ENCODE measurements at regions not wholly inside any gene's neighbourhood (a gene's known extent, or its start where the extent isn't known, plus 50 kb on each side); places are given as distances from the start of the nearest gene placed in this dataset.

- no peak for DNase-seq (ENCODE audit: low read depth)
These were observed 671.3 kb upstream of the TBX3 start for GRCh38 chr12:115355301-115355700.

GRCh38 chr12:115354007-115354890 lies 670.3 kb upstream of the TBX3 start:
- DNase-seq (ENCODE audit: low read depth): no peak

- DNase-seq (ENCODE audit: low read depth): no peak
These were observed 669.5 kb upstream of the TBX3 start for GRCh38 chr12:115353467-115353866.

GRCh38 chr12:115351514-115352077 lies 667.6 kb upstream of the TBX3 start:
- no peak for DNase-seq (ENCODE audit: low read depth)

- no peak for DNase-seq (ENCODE audit: low read depth)
These were observed 665.7 kb upstream of the TBX3 start for GRCh38 chr12:115349711-115350110.

- DNase-seq (ENCODE audit: low read depth): no peak
These were observed 664.3 kb upstream of the TBX3 start for GRCh38 chr12:115348301-115348700.

GRCh38 chr12:115343601-115344000 lies 659.6 kb upstream of the TBX3 start:
- DNase-seq (ENCODE audit: low read depth): no peak

- no peak for DNase-seq (ENCODE audit: low read depth)
These were observed 659.0 kb upstream of the TBX3 start for GRCh38 chr12:115343008-115343407.

GRCh38 chr12:115341442-115341841 lies 657.5 kb upstream of the TBX3 start:
- no peak for DNase-seq (ENCODE audit: low read depth)

GRCh38 chr12:115338566-115339294 lies 654.8 kb upstream of the TBX3 start:
- DNase-seq (ENCODE audit: low read depth): no peak

- no peak for DNase-seq (ENCODE audit: low read depth)
These were observed 653.9 kb upstream of the TBX3 start for GRCh38 chr12:115337693-115338543.

- no peak for DNase-seq (ENCODE audit: low read depth)
These were observed 652.5 kb upstream of the TBX3 start for GRCh38 chr12:115336506-115336905.

GRCh38 chr12:115335594-115335993 lies 651.6 kb upstream of the TBX3 start:
- DNase-seq (ENCODE audit: low read depth): no peak

- no peak for DNase-seq (ENCODE audit: low read depth)
These were observed 651.1 kb upstream of the TBX3 start for GRCh38 chr12:115335048-115335447.

- DNase-seq (ENCODE audit: low read depth): no peak
These were observed 649.0 kb upstream of the TBX3 start for GRCh38 chr12:115332945-115333344.

- no peak for DNase-seq (ENCODE audit: low read depth)
These were observed 641.9 kb upstream of the TBX3 start for GRCh38 chr12:115325858-115326257.

- DNase-seq (ENCODE audit: low read depth): no peak
These were observed 641.1 kb upstream of the TBX3 start for GRCh38 chr12:115324949-115325593.

- DNase-seq (ENCODE audit: low read depth): no peak
These were observed 639.4 kb upstream of the TBX3 start for GRCh38 chr12:115323223-115323905.

GRCh38 chr12:115322275-115322674 lies 638.3 kb upstream of the TBX3 start:
- DNase-seq (ENCODE audit: low read depth): no peak

GRCh38 chr12:115320967-115321366 lies 637.0 kb upstream of the TBX3 start:
- peak; percentile 3 for DNase-seq (ENCODE audit: low read depth)

GRCh38 chr12:115320451-115320850 lies 636.5 kb upstream of the TBX3 start:
- no peak for DNase-seq (ENCODE audit: low read depth)

Data from CMK (cell line).